H9 (cell line): ENCODE measurements at regions not wholly inside any gene's neighbourhood (a gene's known extent, or its start where the extent isn't known, plus 50 kb on each side); places are given as distances from the start of the nearest gene placed in this dataset.

Experiments
- DNase-seq: peaks from one replicate; pipeline ENCODE4 v3.0.0-alpha.2; 2017
- H2AFZ ChIP-seq: one replicate; pipeline ENCODE4 v1.6.1; 2013; ENCODE audit warnings: mild to moderate bottlenecking, low read length, control low read depth, moderate library complexity
- H2AK5ac ChIP-seq: 2 replicates; pipeline ENCODE4 v1.6.1; 2013; ENCODE audit warnings: low read length, control low read depth, mixed read lengths; ENCODE audit not compliant: insufficient read length
- H2BK120ac ChIP-seq: one replicate; pipeline ENCODE4 v1.6.1; 2013; ENCODE audit warnings: low read depth, mild to moderate bottlenecking, low read length, control low read depth, inconsistent platforms; ENCODE audit not compliant: poor library complexity, severe bottlenecking
- H2BK12ac ChIP-seq: 2 replicates; pipeline ENCODE4 v1.6.1; 2013; ENCODE audit warnings: low read length, control low read depth, mixed read lengths, low read depth; ENCODE audit not compliant: insufficient read length
- H2BK15ac ChIP-seq: 2 replicates; pipeline ENCODE4 v1.6.1; 2013; ENCODE audit warnings: low read depth, low read length, control low read depth
- H2BK20ac ChIP-seq: one replicate; pipeline ENCODE4 v1.6.1; 2013; ENCODE audit warnings: low read depth, mild to moderate bottlenecking, low read length, control low read depth, inconsistent platforms; ENCODE audit not compliant: poor library complexity, severe bottlenecking
- H2BK5ac ChIP-seq: 2 replicates; pipeline ENCODE4 v1.6.1; 2013; ENCODE audit warnings: low read length, control low read depth, mixed read lengths; ENCODE audit not compliant: insufficient read length
- H3K14ac ChIP-seq: 2 replicates; pipeline ENCODE4 v1.6.1; 2013; ENCODE audit warnings: low read length, control low read depth; ENCODE audit not compliant: insufficient read depth
- H3K18ac ChIP-seq: 2 replicates; pipeline ENCODE4 v1.6.1; 2013; ENCODE audit warnings: low read depth, mild to moderate bottlenecking, mixed read lengths, low read length, control low read depth; ENCODE audit not compliant: insufficient read length
- H3K23ac ChIP-seq: 2 replicates; pipeline ENCODE4 v1.6.1; 2013; ENCODE audit warnings: low read length, control low read depth, mixed read lengths, low read depth; ENCODE audit not compliant: insufficient read length
- H3K23me2 ChIP-seq: 2 replicates; pipeline ENCODE4 v1.6.1; 2013; ENCODE audit warnings: low read depth, mild to moderate bottlenecking, mixed read lengths, low read length, control low read depth; ENCODE audit not compliant: insufficient read length, poor library complexity, severe bottlenecking
- H3K27ac ChIP-seq: 2 replicates; pipeline ENCODE4 v1.5.1; 2013; ENCODE audit warnings: low read length, control low read depth, mixed read lengths, low read depth; ENCODE audit not compliant: insufficient read length
- H3K27me3 ChIP-seq: 2 replicates; pipeline ENCODE4 v1.6.1; 2013; ENCODE audit warnings: low read length, control low read depth, inconsistent platforms; ENCODE audit not compliant: insufficient read depth
- H3K4ac ChIP-seq: 2 replicates; pipeline ENCODE4 v1.6.1; 2013; ENCODE audit warnings: low read depth, mild to moderate bottlenecking, control low read depth, inconsistent platforms, low read length, moderate library complexity
- H3K4me1 ChIP-seq: 2 replicates; pipeline ENCODE4 v1.6.1; 2013; ENCODE audit warnings: low read length, control low read depth, inconsistent platforms; ENCODE audit not compliant: insufficient read depth
- H3K4me2 ChIP-seq: 2 replicates; pipeline ENCODE4 v1.6.1; 2013; ENCODE audit warnings: low read length, control low read depth, mixed read lengths; ENCODE audit not compliant: insufficient read length, insufficient read depth
- H3K56ac ChIP-seq: 2 replicates; pipeline ENCODE4 v1.6.1; 2013; ENCODE audit warnings: low read depth, mild to moderate bottlenecking, mixed read lengths, low read length, control low read depth; ENCODE audit not compliant: insufficient read length
- H3K79me1 ChIP-seq: 2 replicates; pipeline ENCODE4 v1.6.1; 2013; ENCODE audit warnings: low read depth, mild to moderate bottlenecking, moderate library complexity, low read length, control low read depth, inconsistent platforms; ENCODE audit not compliant: insufficient read depth, poor library complexity, severe bottlenecking
- H3K79me2 ChIP-seq: 2 replicates; pipeline ENCODE4 v1.6.1; 2013; ENCODE audit warnings: low read length, control low read depth, inconsistent platforms; ENCODE audit not compliant: insufficient read depth
- H3K9ac ChIP-seq: 2 replicates; pipeline ENCODE4 v1.6.1; 2013; ENCODE audit warnings: low read length, control low read depth, mixed read lengths; ENCODE audit not compliant: insufficient read length; ENCODE audit errors: extremely low read depth
- H3K9me3 ChIP-seq: one replicate; pipeline ENCODE4 v1.6.1; 2013; ENCODE audit warnings: low read depth, low read length, inconsistent platforms; ENCODE audit not compliant: control insufficient read depth
- H3T11ph ChIP-seq: one replicate; pipeline ENCODE4 v1.6.1; 2013; ENCODE audit warnings: mild to moderate bottlenecking, low read length, control low read depth, inconsistent platforms
- H4K20me1 ChIP-seq: one replicate; pipeline ENCODE4 v1.6.1; 2013; ENCODE audit not compliant: control insufficient read depth, insufficient read length, insufficient read depth
- H4K5ac ChIP-seq: 2 replicates; pipeline ENCODE4 v1.6.1; 2013; ENCODE audit warnings: low read depth, mild to moderate bottlenecking, mixed read lengths, low read length, control low read depth; ENCODE audit not compliant: insufficient read length
- H4K8ac ChIP-seq: replicated peaks from 2 replicates; pipeline ENCODE4 v1.6.1; 2013; ENCODE audit warnings: low read length, control low read depth, mixed read lengths, low read depth; ENCODE audit not compliant: insufficient read length
- H4K91ac ChIP-seq: 2 replicates; pipeline ENCODE4 v1.6.1; 2013; ENCODE audit warnings: low read depth, mild to moderate bottlenecking, moderate library complexity, mixed read lengths, low read length, control low read depth; ENCODE audit not compliant: insufficient read length
- H3K27ac Mint-ChIP-seq, 3 experiments: 2 replicates in 2 of 3; 3 replicates in 1 of 3; pipeline ENCODE4 v1.8.0; 2020 to 2021; ENCODE audit warnings: mixed read lengths in 3 of 3, mild to moderate bottlenecking in 1 of 3, moderate library complexity in 1 of 3
- H3K27me3 Mint-ChIP-seq: 2 replicates; pipeline ENCODE4 v1.8.0; 2021; ENCODE audit warnings: low read depth, mild to moderate bottlenecking, moderate library complexity, mixed read lengths
- H3K36me3 Mint-ChIP-seq, 3 experiments: 2 replicates in 2 of 3; 3 replicates in 1 of 3; pipeline ENCODE4 v1.8.0; 2020 to 2021; ENCODE audit warnings: low read depth in 3 of 3, mixed read lengths in 3 of 3; ENCODE audit not compliant: insufficient read depth in 1 of 3
- H3K4me1 Mint-ChIP-seq, 2 experiments: 2 replicates each; pipeline ENCODE4 v1.8.0; 2020; ENCODE audit warnings: mixed read lengths in 2 of 2
- H3K4me3 Mint-ChIP-seq, 2 experiments: 2 replicates in 1 of 2; 3 replicates in 1 of 2; pipeline ENCODE4 v1.8.0; 2020 to 2021; ENCODE audit warnings: mild to moderate bottlenecking in 2 of 2, mixed read lengths in 2 of 2, moderate library complexity in 1 of 2
- H3K9me3 Mint-ChIP-seq, 2 experiments: 2 replicates in 1 of 2; 3 replicates in 1 of 2; pipeline ENCODE4 v1.8.0; 2020; ENCODE audit warnings: mild to moderate bottlenecking in 2 of 2, mixed read lengths in 2 of 2, moderate library complexity in 1 of 2
- TF ChIP-seq, protein P1 (sequence below): fragments of 200-600 bp; sonication (generic); conservative IDR thresholded peaks from 3 replicates; pipeline ENCODE4 v1.8.0; 2021; ENCODE audit warnings: antibody characterized with exemption, mild to moderate bottlenecking

DNA sequence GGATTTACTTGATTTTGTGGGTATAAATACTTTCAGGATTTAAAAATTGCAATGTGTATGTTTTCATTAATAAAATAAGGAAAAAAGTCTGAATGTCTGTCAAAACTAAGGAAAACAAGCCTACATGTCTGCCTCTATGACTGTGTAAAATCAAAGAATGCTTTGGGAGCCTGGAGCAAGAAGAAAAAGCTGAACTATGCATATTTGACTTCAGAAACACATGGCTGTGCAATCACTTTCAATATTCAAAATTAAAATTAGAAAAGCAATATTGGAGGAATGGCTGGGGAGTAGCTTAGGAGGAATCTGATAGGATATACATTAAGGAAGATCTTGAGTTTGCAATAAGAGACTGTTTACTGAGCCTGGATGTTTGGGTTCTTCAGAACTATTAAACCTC is 147.1 kb downstream of the ADAM29 start:
- Histone ChIP-seq H3T11ph (no peak overlapping the region), H3K4me1 (no peaks in the 10 kb centered on the region), H3K79me2 (no peaks in the 10 kb centered on the region), H4K20me1 (no peaks in the 10 kb centered on the region), H4K91ac (no peak overlapping the region), H3K79me1 (no peaks in the 10 kb centered on the region), H3K27ac (no peak overlapping the region), H2AFZ (no peak overlapping the region), H3K23me2 (no peaks in the 10 kb centered on the region), H2BK5ac (no peak overlapping the region), H3K18ac (no peak overlapping the region), H2BK20ac (no peak overlapping the region), H3K9me3 (no peaks in the 10 kb centered on the region), H2BK12ac (no peak overlapping the region), H2AK5ac (no peak overlapping the region), H2BK15ac (no peak overlapping the region), H4K8ac (no peak overlapping the region), H3K56ac (no peak overlapping the region), H2BK120ac (no peak overlapping the region), H3K23ac (no peak overlapping the region), H3K27me3 (no peaks in the 10 kb centered on the region), H3K9ac (no peak overlapping the region), H4K5ac (no peak overlapping the region), H3K14ac (no peak overlapping the region), H3K4me2 (no peak overlapping the region), H3K4ac (no peak overlapping the region)
- no peak overlapping the region for H3K4me3 Mint-ChIP-seq
- H3K27me3 Mint-ChIP-seq = no peaks in the 10 kb centered on the region
- peaks cover 0 to 4% of the 10 kb centered on the region in 2 experiments; a peak in 1 of 5 replicates for H3K9me3 Mint-ChIP-seq
- H3K36me3 Mint-ChIP-seq = peaks cover 0 to 1% (median 0%) of the 10 kb centered on the region in 3 experiments; a peak in 1 of 7 replicates
- H3K4me1 Mint-ChIP-seq = peaks cover 9 to 10% of the 10 kb centered on the region in 2 experiments
- no peak overlapping the region for H3K27ac Mint-ChIP-seq
- TF ChIP-seq, protein P1, sequence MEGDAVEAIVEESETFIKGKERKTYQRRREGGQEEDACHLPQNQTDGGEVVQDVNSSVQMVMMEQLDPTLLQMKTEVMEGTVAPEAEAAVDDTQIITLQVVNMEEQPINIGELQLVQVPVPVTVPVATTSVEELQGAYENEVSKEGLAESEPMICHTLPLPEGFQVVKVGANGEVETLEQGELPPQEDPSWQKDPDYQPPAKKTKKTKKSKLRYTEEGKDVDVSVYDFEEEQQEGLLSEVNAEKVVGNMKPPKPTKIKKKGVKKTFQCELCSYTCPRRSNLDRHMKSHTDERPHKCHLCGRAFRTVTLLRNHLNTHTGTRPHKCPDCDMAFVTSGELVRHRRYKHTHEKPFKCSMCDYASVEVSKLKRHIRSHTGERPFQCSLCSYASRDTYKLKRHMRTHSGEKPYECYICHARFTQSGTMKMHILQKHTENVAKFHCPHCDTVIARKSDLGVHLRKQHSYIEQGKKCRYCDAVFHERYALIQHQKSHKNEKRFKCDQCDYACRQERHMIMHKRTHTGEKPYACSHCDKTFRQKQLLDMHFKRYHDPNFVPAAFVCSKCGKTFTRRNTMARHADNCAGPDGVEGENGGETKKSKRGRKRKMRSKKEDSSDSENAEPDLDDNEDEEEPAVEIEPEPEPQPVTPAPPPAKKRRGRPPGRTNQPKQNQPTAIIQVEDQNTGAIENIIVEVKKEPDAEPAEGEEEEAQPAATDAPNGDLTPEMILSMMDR = no peak
- no peak for DNase-seq
